ENCODE measurements at regions not wholly inside any gene's neighbourhood (a gene's known extent, or its start where the extent isn't known, plus 50 kb on each side); places are given as distances from the start of the nearest gene placed in this dataset.

DNA sequence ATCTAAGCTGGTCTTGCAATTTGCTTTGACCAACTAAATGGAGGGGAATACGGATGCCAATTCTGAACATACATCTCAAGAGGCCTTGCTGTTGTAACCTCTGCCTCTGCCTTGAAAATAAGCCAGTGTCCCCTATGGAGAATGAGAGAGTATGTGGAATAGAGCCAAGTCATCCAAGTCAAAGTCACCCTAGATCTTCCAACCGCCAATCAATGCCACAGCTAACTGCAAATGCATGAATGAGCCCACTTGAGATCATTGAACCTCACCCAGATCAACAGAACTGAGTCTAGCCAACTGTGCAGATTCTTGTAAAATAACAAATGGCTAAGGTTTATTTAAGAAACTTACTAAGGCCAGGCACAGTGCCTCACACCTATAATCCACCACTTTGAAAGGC, 139.8 kb upstream of the TANK start:
- Histone ChIP-seq H3K36me3 (ENCODE audit: control insufficient read depth in 4 of 4, insufficient read depth in 4 of 4, low read length in 4 of 4) (no peaks in the 10 kb centered on the region), H3K27me3 (ENCODE audit: control insufficient read depth in 3 of 3, insufficient read depth in 3 of 3, low read length in 2 of 3) (no peaks in the 10 kb centered on the region), H3K27ac (ENCODE audit: low read depth in 1 of 2, low read length in 1 of 2) (no peak overlapping the region), H3K4me1 (ENCODE audit: control insufficient read depth in 5 of 5, insufficient read depth in 5 of 5, low read length in 5 of 5) (peaks cover 0 to 4% (median 3%) of the 10 kb centered on the region in 5 donors), H3K9ac (ENCODE audit: insufficient read depth in 1 of 2, low read length in 2 of 2) (no peak overlapping the region), H3K9me3 (ENCODE audit: control insufficient read depth in 4 of 4, insufficient read depth in 3 of 4, low read length in 3 of 4) (no peaks in the 10 kb centered on the region), H3K4me3 (no peak overlapping the region)
- WGBS, 2 donors, result 96 to 97% methylated on average over 2 of the region's 2 CpGs
- TF ChIP-seq, protein P1, sequence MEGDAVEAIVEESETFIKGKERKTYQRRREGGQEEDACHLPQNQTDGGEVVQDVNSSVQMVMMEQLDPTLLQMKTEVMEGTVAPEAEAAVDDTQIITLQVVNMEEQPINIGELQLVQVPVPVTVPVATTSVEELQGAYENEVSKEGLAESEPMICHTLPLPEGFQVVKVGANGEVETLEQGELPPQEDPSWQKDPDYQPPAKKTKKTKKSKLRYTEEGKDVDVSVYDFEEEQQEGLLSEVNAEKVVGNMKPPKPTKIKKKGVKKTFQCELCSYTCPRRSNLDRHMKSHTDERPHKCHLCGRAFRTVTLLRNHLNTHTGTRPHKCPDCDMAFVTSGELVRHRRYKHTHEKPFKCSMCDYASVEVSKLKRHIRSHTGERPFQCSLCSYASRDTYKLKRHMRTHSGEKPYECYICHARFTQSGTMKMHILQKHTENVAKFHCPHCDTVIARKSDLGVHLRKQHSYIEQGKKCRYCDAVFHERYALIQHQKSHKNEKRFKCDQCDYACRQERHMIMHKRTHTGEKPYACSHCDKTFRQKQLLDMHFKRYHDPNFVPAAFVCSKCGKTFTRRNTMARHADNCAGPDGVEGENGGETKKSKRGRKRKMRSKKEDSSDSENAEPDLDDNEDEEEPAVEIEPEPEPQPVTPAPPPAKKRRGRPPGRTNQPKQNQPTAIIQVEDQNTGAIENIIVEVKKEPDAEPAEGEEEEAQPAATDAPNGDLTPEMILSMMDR (IDR thresholded peaks at IDR 0.05; ENCODE audit: control extremely low read depth, extremely low read depth), result no peak
- ATAC-seq (ENCODE audit: insufficient read depth, low FRiP score) (no peak), DNase-seq (no peak)

DNA sequence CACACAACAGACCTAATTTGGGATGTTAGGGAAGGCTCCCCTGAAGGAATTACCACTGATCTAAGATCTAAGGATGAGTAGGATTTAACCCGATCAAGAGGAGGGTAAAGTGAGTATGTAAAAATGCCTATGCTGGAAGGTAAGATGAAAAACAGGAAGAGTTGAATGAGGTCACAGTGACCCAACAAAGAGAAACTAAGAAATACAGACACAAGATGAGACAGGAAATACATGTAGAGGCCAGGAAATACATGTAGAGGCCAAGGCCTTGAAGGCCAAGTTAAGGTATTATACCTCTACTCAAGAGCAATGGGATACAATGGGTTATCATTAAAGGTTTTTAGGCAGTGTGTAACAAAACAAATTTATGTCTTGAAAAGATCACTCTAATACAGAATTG, 131.6 kb upstream of the TANK start:
- Histone ChIP-seq H3K4me1 (ENCODE audit: control insufficient read depth in 5 of 5, insufficient read depth in 5 of 5, low read length in 5 of 5) (no peaks in the 10 kb centered on the region), H3K27ac (ENCODE audit: low read depth in 1 of 2, low read length in 1 of 2) (no peak overlapping the region), H3K9ac (ENCODE audit: insufficient read depth in 1 of 2, low read length in 2 of 2) (no peak overlapping the region), H3K9me3 (ENCODE audit: control insufficient read depth in 4 of 4, insufficient read depth in 3 of 4, low read length in 3 of 4) (no peaks in the 10 kb centered on the region), H3K36me3 (ENCODE audit: control insufficient read depth in 4 of 4, insufficient read depth in 4 of 4, low read length in 4 of 4) (no peaks in the 10 kb centered on the region), H3K27me3 (ENCODE audit: control insufficient read depth in 3 of 3, insufficient read depth in 3 of 3, low read length in 2 of 3) (no peaks in the 10 kb centered on the region), H3K4me3 (no peak overlapping the region)
- TF ChIP-seq, protein P1 (IDR thresholded peaks at IDR 0.05; ENCODE audit: control extremely low read depth, extremely low read depth), result no peak
- 93 to 100% methylated on average over 1 of the region's 1 CpG for WGBS, 2 donors
- no peak for DNase-seq
- ATAC-seq (ENCODE audit: insufficient read depth, low FRiP score), result no peak

DNA sequence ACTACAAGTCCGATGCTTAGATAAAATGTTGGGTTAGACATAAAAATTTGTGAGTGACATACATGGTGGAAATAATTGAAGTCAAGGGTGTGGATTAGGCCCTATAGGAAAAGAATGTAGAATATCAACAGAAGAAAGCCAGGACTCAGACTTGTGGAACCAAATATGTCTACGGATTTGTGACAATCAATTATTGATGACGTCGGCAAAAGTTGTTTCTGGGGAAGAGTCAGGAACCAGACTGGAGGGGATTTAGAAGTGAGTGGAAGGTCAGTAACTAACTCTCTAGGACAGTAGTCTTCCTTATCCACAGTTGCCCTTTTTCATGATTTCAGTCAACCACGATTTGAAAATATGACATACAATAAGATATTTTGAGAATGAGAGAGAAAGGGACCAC, 130.9 kb upstream of the TANK start:
- WGBS, 2 donors, result 97 to 100% methylated on average over 5 of the region's 5 CpGs
- Histone ChIP-seq H3K36me3 (ENCODE audit: control insufficient read depth in 4 of 4, insufficient read depth in 4 of 4, low read length in 4 of 4) (no peaks in the 10 kb centered on the region), H3K9ac (ENCODE audit: insufficient read depth in 1 of 2, low read length in 2 of 2) (no peak overlapping the region), H3K27ac (ENCODE audit: low read depth in 1 of 2, low read length in 1 of 2) (no peak overlapping the region), H3K4me3 (no peak overlapping the region), H3K27me3 (ENCODE audit: control insufficient read depth in 3 of 3, insufficient read depth in 3 of 3, low read length in 2 of 3) (no peaks in the 10 kb centered on the region), H3K9me3 (ENCODE audit: control insufficient read depth in 4 of 4, insufficient read depth in 3 of 4, low read length in 3 of 4) (no peaks in the 10 kb centered on the region), H3K4me1 (ENCODE audit: control insufficient read depth in 5 of 5, insufficient read depth in 5 of 5, low read length in 5 of 5) (no peaks in the 10 kb centered on the region)
- ATAC-seq (ENCODE audit: insufficient read depth, low FRiP score) (no peak), DNase-seq (no peak)
- TF ChIP-seq, protein P1 (IDR thresholded peaks at IDR 0.05; ENCODE audit: control extremely low read depth, extremely low read depth), result no peak
